KOPT-K1 (cell line): ENCODE measurements at regions not wholly inside any gene's neighbourhood (a gene's known extent, or its start where the extent isn't known, plus 50 kb on each side); places are given as distances from the start of the nearest gene placed in this dataset.
"Not testable (repeated sequence)": the region's sequence is repeated elsewhere in the genome, so short reads cannot be mapped to it uniquely, and the experiment has no call there.

Source experiments
- H3K27ac ChIP-seq: fragments of 200-600 bp; sonication (generic); 2 replicates; pipeline ENCODE4 v1.5.1; 2016; ENCODE audit warnings: antibody characterized with exemption, mild to moderate bottlenecking, low read depth, low read length; ENCODE audit not compliant: poor library complexity, severe bottlenecking
- H3K36me3 ChIP-seq: fragments of 200-600 bp; sonication (generic); 2 replicates; pipeline ENCODE4 v1.5.1; 2017; ENCODE audit warnings: antibody characterized with exemption, mild to moderate bottlenecking, low read length, moderate library complexity; ENCODE audit not compliant: insufficient read depth
- H3K9me3 ChIP-seq: fragments of 200-600 bp; sonication (generic); 2 replicates; pipeline ENCODE4 v1.5.1; 2017; ENCODE audit warnings: antibody characterized with exemption, low read length, mild to moderate bottlenecking; ENCODE audit not compliant: insufficient read depth, poor library complexity, severe bottlenecking

GRCh38 chr21:32968103-32968502 lies 57.6 kb upstream of the OLIG2 start:
- not testable (repeated sequence) for H3K9me3 ChIP-seq, H3K27ac ChIP-seq, H3K36me3 ChIP-seq

- Histone ChIP-seq H3K9me3 (no peaks in the 10 kb centered on the region), H3K36me3 (no peaks in the 10 kb centered on the region), H3K27ac (no peak overlapping the region)
Observed at GRCh38 chr21:32974653-32975052, 51.1 kb upstream of the OLIG2 start.

GRCh38 chr21:32975811-32976431 lies 49.8 kb upstream of the OLIG2 start:
- no peak overlapping the region for H3K27ac ChIP-seq
- no peaks in the 10 kb centered on the region for H3K36me3 ChIP-seq
- no peaks in the 10 kb centered on the region for H3K9me3 ChIP-seq
